ENCODE measurements at regions not wholly inside any gene's neighbourhood (a gene's known extent, or its start where the extent isn't known, plus 50 kb on each side); places are given as distances from the start of the nearest gene placed in this dataset.

DNA sequence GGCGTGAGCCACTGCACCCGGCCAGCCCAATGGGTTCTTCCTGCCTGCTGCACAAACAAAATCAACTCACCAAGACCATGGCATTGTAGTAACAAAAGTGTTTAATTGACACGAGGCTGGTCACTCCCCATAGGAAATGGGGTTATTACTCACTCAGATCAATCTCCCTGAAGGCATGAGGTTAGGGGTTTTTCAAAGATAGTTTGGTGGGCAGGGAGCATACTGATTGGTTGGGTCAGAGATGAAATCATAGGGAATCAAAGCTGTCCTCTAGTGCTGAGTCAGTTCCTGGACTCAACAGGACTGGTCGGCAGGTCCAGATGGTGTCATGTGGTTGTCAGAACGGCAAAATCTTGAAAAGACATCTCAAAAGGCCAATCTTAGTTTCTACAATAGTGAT, 122.1 kb downstream of the TMEM17 start:
- TF ChIP-seq, protein P1, sequence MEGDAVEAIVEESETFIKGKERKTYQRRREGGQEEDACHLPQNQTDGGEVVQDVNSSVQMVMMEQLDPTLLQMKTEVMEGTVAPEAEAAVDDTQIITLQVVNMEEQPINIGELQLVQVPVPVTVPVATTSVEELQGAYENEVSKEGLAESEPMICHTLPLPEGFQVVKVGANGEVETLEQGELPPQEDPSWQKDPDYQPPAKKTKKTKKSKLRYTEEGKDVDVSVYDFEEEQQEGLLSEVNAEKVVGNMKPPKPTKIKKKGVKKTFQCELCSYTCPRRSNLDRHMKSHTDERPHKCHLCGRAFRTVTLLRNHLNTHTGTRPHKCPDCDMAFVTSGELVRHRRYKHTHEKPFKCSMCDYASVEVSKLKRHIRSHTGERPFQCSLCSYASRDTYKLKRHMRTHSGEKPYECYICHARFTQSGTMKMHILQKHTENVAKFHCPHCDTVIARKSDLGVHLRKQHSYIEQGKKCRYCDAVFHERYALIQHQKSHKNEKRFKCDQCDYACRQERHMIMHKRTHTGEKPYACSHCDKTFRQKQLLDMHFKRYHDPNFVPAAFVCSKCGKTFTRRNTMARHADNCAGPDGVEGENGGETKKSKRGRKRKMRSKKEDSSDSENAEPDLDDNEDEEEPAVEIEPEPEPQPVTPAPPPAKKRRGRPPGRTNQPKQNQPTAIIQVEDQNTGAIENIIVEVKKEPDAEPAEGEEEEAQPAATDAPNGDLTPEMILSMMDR (IDR thresholded peaks at IDR 0.05), result no peak
- no peak for TF ChIP-seq JUN (CRISPR knock-in tag; IDR thresholded peaks at IDR 0.05)
- no peak for TF ChIP-seq ZNF263 (CRISPR knock-in tag; IDR thresholded peaks at IDR 0.05; ENCODE audit: low read depth)
- TF ChIP-seq, protein P2, sequence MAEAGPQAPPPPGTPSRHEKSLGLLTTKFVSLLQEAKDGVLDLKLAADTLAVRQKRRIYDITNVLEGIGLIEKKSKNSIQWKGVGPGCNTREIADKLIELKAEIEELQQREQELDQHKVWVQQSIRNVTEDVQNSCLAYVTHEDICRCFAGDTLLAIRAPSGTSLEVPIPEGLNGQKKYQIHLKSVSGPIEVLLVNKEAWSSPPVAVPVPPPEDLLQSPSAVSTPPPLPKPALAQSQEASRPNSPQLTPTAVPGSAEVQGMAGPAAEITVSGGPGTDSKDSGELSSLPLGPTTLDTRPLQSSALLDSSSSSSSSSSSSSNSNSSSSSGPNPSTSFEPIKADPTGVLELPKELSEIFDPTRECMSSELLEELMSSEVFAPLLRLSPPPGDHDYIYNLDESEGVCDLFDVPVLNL (CRISPR knock-in tag; IDR thresholded peaks at IDR 0.05; ENCODE audit: borderline replicate concordance, low read depth), result no peak
- TF ChIP-seq CREB1 (CRISPR knock-in tag; IDR thresholded peaks at IDR 0.05), result no peak
- no peak for TF ChIP-seq SOX15 (CRISPR knock-in tag; IDR thresholded peaks at IDR 0.05)

Measured in WTC11 (cell line).